ENCODE measurements at regions not wholly inside any gene's neighbourhood (a gene's known extent, or its start where the extent isn't known, plus 50 kb on each side); places are given as distances from the start of the nearest gene placed in this dataset.

DNA sequence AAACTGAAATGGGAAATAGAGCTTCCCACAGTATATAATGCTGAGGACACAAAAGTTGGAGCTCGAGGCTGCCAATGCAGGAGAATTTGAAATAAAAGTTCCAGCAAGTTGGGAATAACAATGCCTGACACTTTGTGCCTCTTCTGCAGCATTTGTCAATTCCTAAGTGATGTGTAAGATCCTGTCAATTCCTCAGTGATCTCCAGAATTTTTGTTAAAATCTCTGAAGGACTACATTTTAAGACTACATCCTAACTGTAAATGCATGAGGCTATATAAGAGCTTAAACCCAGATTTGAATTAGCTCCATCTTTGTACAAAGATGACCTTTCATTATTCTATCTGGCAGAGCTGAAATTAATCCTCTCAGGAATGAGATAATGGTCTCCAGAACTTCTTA lies 208.2 kb downstream of the COL12A1 start:
- FAIRE-seq (no peak), DNase-seq (ENCODE audit: low spot score) (no peak), ATAC-seq (no peak)
- in situ Hi-C loops (cut with HindIII; ENCODE audit: extremely low pct_ligation_motif_present, low pct_unique_long_range_greater_than_20kb) = no loop called here
- intact Hi-C loops (cut with micrococcal nuclease; ENCODE audit: unreplicated experiment) = no loop called here
- no peaks in the 10 kb centered on the region for H3K9me3 ChIP-seq (ENCODE audit: low read length)
- no peaks in the 10 kb centered on the region for H4K20me1 ChIP-seq (ENCODE audit: insufficient read depth, low read length)
- no peaks in the 10 kb centered on the region for H3K36me3 ChIP-seq (replicated peaks in 1 of 2; ENCODE audit: control insufficient read depth in 1 of 2, insufficient read depth in 2 of 2, low read length in 2 of 2)
- no TSS peak for BruUV-seq (replicated peaks)
- H3K4me1 ChIP-seq (ENCODE audit: insufficient read depth, low read length) = no peaks in the 10 kb centered on the region
- whole genome bisulfite sequencing (ENCODE audit: low lambda C conversion rate) = 0% methylated on average over 1 of the region's 1 CpG
- H3K9ac ChIP-seq (ENCODE audit: insufficient read depth, low read depth, low read length) = no peak overlapping the region
- no peak overlapping the region for H3K4me2 ChIP-seq (ENCODE audit: low read depth, low read length)
- no peaks in the 10 kb centered on the region for H3K79me2 ChIP-seq (ENCODE audit: insufficient read depth, low read length)
- no peak overlapping the region for H3K27ac ChIP-seq (ENCODE audit: extremely low read length, insufficient read depth, low read length)
- no peak overlapping the region for H2AFZ ChIP-seq (ENCODE audit: low read length)
- H3K4me3 ChIP-seq (replicated peaks in 1 of 3; ENCODE audit: insufficient read depth in 1 of 3, low read depth in 2 of 3, low read length in 3 of 3) = no peak overlapping the region
- POLR2A ChIA-PET = no interaction called here
- CTCF ChIA-PET (ENCODE audit: low intra/inter-chr PET ratio, low total read pairs) = no interaction called here
- no peaks in the 10 kb centered on the region for H3K27me3 ChIP-seq (ENCODE audit: control insufficient read depth in 1 of 2, insufficient read depth in 2 of 2, low read length in 2 of 2)
- TF ChIP-seq ZNF761 (CRISPR knock-in tag; conservative IDR thresholded peaks at IDR 0.05) = no peak
- TF ChIP-seq KDM3A (CRISPR knock-in tag; IDR thresholded peaks at IDR 0.05; ENCODE audit: low read depth) = no peak
- TF ChIP-seq PLRG1 (conservative IDR thresholded peaks at IDR 0.05) = no peak
- no peak for TF ChIP-seq NFIC (IDR thresholded peaks at IDR 0.05; ENCODE audit: low read length)
- no peak for TF ChIP-seq MED1 (CRISPR knock-in tag; IDR thresholded peaks at IDR 0.05)
- no peak for TF ChIP-seq ZNF496 (CRISPR knock-in tag; IDR thresholded peaks at IDR 0.05; ENCODE audit: insufficient replicate concordance)
- no peak for TF ChIP-seq ZNF678 (CRISPR knock-in tag; IDR thresholded peaks at IDR 0.05)
- TF ChIP-seq, protein P1, sequence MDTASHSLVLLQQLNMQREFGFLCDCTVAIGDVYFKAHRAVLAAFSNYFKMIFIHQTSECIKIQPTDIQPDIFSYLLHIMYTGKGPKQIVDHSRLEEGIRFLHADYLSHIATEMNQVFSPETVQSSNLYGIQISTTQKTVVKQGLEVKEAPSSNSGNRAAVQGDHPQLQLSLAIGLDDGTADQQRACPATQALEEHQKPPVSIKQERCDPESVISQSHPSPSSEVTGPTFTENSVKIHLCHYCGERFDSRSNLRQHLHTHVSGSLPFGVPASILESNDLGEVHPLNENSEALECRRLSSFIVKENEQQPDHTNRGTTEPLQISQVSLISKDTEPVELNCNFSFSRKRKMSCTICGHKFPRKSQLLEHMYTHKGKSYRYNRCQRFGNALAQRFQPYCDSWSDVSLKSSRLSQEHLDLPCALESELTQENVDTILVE (CRISPR knock-in tag; IDR thresholded peaks at IDR 0.05) = no peak
- TF ChIP-seq, protein P2, sequence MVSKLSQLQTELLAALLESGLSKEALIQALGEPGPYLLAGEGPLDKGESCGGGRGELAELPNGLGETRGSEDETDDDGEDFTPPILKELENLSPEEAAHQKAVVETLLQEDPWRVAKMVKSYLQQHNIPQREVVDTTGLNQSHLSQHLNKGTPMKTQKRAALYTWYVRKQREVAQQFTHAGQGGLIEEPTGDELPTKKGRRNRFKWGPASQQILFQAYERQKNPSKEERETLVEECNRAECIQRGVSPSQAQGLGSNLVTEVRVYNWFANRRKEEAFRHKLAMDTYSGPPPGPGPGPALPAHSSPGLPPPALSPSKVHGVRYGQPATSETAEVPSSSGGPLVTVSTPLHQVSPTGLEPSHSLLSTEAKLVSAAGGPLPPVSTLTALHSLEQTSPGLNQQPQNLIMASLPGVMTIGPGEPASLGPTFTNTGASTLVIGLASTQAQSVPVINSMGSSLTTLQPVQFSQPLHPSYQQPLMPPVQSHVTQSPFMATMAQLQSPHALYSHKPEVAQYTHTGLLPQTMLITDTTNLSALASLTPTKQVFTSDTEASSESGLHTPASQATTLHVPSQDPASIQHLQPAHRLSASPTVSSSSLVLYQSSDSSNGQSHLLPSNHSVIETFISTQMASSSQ (IDR thresholded peaks at IDR 0.05; ENCODE audit: low read depth) = no peak
- TF ChIP-seq, protein P2 (CRISPR knock-in tag; IDR thresholded peaks at IDR 0.05; ENCODE audit: borderline replicate concordance) = no peak
- TF ChIP-seq, protein P3, sequence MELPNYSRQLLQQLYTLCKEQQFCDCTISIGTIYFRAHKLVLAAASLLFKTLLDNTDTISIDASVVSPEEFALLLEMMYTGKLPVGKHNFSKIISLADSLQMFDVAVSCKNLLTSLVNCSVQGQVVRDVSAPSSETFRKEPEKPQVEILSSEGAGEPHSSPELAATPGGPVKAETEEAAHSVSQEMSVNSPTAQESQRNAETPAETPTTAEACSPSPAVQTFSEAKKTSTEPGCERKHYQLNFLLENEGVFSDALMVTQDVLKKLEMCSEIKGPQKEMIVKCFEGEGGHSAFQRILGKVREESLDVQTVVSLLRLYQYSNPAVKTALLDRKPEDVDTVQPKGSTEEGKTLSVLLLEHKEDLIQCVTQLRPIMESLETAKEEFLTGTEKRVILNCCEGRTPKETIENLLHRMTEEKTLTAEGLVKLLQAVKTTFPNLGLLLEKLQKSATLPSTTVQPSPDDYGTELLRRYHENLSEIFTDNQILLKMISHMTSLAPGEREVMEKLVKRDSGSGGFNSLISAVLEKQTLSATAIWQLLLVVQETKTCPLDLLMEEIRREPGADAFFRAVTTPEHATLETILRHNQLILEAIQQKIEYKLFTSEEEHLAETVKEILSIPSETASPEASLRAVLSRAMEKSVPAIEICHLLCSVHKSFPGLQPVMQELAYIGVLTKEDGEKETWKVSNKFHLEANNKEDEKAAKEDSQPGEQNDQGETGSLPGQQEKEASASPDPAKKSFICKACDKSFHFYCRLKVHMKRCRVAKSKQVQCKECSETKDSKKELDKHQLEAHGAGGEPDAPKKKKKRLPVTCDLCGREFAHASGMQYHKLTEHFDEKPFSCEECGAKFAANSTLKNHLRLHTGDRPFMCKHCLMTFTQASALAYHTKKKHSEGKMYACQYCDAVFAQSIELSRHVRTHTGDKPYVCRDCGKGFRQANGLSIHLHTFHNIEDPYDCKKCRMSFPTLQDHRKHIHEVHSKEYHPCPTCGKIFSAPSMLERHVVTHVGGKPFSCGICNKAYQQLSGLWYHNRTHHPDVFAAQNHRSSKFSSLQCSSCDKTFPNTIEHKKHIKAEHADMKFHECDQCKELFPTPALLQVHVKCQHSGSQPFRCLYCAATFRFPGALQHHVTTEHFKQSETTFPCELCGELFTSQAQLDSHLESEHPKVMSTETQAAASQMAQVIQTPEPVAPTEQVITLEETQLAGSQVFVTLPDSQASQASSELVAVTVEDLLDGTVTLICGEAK (IDR thresholded peaks at IDR 0.05) = no peak
- TF ChIP-seq, protein P3 (CRISPR knock-in tag; IDR thresholded peaks at IDR 0.05) = no peak
- TF ChIP-seq SRSF4 (IDR thresholded peaks at IDR 0.05; ENCODE audit: low read depth, low read length, poor library complexity, severe bottlenecking) = no peak

Data from HepG2 (cell line).